HG02840 (cell line): ENCODE measurements at regions not wholly inside any gene's neighbourhood (a gene's known extent, or its start where the extent isn't known, plus 50 kb on each side); places are given as distances from the start of the nearest gene placed in this dataset.

Source experiments
- ATAC-seq: cut with Tn5 transposase; IDR thresholded peaks from one replicate; pipeline ENCODE4 v1.9.1; 2021; ENCODE audit warnings: mild to moderate bottlenecking, moderate library complexity, moderate number of reproducible peaks; ENCODE audit not compliant: unreplicated experiment, low FRiP score

DNA sequence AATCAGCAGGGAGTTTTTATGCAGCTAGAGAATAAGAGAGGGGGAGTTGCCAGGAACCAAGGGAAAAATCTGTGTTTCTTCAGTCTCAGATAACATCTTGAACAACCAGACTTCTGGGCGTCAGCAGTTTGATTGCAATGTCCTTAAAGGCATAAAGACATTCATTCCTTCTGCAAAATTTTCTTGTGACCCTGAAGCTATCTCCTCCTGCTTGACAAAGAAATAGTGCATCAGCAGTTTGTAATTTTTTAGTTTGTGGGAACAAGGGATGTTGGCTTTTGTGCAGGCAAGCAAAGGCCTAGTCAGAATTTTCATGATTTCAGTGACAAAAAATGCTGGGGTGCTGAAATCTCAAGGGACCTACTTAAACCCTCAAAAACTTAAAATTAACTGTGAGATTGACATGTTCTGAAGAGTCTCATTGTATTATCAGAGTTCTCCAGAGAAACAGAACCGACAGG, 125.8 kb upstream of the UNC5C start:
- ATAC-seq: no peak

DNA sequence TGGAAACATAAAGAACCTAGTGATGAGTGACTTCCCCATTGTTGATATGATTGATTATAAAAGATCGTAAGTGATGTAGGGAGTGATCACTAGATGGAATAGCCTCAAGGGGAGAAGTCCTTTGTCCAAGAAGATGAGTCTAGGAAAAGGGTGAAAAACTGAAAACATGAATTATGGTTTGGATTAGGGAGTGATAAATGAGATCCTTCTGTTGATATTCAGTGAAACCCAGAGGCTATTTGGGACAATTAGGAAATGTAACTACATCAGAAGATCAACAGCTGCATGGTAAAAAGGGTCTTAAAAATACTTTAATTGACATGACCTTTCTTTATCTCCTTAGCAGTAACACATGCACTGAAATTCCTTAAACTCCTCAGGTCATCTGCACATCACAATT, 124.0 kb upstream of the UNC5C start:
- no peak for ATAC-seq

DNA sequence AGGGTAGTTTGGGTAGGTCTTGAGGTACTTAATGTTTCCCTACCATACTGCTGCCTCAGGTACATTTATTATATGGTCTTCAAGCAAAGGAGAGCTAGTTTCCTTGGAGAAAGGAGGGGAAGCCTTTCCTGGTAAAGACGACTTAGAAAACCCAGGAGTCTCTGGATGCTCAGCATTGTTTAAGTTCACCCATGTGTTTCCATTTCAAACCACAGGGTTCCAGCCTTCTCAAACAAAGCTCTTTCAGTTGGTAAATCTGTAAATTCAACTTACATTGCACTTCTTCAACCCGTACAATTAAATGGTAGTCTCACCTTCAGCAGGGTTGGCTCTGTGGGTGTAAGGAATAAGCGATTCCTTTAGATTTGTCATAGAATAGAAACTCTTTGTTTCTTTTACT, 111.9 kb upstream of the UNC5C start:
- ATAC-seq: no peak

DNA sequence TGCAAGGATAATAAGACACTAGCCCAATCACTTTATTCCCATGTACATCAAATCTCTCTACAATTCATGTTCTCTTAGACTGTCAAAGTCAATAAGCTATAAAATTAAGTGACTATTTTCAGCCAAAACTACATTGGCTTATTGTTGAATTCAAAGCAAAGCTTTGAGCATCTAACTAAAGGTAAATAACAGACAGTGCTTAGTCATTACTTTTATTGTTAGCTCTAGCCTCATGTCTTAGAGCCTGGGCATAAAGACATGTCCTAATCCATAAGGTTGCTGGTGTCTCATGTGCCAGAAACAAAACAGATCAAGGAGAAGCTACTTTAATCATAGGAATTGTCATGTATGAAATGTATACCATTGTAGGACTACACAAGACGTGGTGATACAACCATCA, 103.1 kb upstream of the UNC5C start:
- no peak for ATAC-seq

DNA sequence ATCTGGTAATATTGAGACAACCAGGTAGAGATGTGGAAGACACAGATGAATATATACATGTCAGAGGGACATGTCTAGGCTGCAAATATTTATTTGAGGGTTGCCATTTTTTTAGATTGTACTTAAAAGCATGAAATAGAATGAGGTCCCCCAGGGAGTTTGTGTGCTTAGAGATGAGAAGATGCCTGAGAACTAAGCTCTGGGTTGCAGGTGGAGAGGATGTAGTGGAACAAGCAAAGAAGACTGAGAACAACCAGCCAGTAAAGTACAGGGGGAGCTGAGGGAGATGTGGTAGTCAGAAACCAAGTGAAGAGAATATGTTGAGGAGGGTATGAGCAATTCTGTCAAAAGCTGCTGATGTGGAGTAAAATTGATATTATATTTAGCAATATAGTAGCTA, 95.6 kb upstream of the UNC5C start:
- ATAC-seq: no peak

DNA sequence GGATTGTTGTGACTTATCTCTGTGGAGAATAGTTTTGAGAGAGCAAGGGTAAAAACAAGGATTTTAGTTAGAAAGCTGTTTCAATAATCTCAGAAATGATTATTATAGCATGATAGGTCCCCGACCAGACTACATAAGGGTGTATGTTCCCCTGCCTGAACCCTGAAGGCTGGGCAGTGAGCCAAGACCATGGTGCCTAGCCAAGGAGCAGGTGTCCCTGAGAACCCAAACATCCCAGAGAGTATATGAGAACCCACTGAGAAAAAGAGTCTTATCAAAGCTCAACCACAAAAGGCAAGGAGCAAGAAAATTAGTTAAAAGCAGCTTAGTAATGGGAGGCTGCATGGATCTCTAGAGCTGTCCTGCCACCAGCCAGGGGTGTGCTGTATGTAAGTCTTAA, 94.9 kb upstream of the UNC5C start:
- no peak for ATAC-seq

DNA sequence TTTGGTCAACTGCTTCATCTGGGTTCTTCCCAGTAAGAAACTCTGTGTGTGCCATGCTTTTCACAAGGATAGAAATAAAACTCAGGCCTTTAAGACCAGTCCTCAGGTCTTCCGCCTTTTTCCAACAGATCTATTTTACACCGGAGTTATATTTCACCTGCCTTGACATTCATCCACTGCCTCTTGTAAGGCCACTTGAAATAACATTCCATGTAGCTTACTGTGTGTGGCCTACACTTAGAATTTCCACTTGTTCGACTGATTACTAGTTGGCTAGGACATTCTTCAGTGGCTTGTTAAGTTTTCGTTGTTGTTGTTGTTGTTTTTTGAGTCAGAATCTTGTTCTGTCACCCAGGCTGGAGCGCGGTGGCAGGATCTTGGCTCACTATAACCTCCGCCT, 92.8 kb upstream of the UNC5C start:
- ATAC-seq: no peak

DNA sequence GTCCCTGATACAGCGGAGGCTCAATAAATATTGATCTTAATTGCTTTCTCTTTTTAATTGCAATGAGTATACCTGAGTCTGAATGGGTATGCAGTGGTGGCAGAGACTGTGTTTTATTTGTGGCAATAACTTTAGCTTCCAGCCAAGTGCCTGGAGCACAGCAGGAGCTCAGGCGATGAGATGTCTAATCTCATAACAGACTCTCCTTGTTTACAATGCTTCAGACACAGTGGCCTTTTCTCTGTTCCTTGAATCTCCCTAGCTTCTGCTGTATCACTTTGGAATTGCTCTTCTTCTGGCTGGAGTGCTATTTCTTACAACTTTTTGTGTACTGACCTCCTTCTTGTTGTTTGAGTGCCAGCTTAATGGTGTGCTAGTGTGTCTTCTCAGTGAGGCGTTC, 91.5 kb upstream of the UNC5C start:
- no peak for ATAC-seq

DNA sequence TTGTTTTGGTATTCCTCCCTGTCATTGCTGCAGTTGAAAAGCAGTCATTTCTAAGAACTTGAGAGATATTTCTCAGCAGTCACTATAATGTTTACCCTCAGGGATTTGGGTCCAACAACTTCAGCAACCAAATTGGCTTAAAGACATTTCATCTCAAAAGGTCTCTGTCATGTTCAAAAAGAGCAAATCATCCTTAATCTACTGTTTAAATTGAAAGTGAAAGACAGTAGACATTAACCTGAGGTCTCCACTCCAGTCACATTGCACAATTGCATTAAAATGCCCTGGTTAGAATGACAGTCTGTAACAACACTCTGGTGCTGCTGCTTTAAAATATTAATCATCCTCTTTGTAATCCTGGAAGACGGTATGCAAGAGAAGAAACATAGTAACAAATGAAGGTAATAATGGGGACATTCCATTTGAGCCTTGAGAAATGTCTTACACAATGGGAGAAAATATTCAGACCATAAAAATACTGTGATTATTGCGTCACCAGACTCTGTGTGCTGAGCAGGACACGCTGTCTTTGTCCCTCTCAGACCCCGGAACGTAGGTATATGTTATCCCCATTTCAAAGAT, 90.2 kb upstream of the UNC5C start:
- no peak for ATAC-seq

DNA sequence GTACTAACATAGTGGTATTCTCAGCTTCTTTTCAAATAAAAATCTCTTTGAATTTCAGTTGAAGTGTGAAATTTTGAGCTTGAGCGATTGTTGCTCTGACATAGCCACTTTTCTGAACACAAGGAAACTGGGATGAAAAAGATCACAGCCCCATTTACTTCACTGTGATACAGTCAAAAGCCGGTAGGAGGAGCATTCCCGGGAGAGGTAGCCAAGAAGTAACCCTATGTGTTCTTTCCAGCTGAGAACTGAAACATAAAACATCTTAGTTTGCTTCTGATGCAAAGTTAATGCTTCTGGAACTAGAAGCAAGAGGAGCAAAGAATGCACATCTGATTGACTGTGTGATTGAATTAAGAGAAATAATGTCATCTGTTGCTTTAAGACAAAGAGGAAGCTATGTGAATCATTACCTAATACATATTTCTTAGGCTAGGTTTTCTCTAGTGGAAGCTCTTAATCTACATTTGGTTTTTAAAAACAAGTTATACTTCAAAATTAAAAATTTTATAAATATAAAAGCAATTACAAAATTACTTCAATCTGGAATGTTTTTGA, 88.3 kb upstream of the UNC5C start:
- no peak for ATAC-seq

DNA sequence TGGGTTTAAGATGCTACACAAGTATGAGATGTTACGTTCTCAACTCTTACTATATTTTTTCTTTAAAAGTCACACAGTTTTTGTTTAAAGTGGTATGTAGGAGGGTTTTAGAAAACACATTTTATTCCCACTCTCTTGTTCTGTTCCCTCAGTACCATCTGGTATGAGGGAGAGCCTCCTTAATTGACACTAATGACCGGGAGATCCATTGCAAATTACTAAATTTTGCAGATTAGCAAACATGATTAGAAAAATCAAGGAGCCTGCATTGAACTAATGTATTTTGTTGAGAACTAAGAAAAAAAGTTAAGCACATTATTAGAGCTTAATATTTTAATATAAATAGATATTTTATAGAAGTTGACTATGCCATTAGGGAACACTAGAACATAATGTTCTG, 87.3 kb upstream of the UNC5C start:
- ATAC-seq: no peak

DNA sequence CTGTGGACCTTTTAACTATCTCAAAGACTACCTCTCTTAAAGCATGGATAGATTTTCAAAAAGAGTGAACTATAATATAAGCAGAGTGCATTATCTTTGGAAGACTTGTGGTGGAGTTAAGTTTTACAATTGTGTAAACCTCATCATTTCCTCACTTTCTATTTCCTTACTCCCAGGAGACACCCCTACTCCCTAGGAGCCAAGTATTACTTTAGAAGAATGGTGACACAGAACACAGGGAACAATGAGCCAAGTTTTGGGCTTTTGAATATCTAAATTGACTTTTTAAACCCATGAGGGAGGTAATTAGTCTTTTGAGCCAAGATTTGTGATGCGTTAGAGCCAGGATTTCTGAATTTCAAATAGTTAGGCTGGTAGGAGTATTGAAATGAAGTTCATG, 78.9 kb upstream of the UNC5C start:
- no peak for ATAC-seq

DNA sequence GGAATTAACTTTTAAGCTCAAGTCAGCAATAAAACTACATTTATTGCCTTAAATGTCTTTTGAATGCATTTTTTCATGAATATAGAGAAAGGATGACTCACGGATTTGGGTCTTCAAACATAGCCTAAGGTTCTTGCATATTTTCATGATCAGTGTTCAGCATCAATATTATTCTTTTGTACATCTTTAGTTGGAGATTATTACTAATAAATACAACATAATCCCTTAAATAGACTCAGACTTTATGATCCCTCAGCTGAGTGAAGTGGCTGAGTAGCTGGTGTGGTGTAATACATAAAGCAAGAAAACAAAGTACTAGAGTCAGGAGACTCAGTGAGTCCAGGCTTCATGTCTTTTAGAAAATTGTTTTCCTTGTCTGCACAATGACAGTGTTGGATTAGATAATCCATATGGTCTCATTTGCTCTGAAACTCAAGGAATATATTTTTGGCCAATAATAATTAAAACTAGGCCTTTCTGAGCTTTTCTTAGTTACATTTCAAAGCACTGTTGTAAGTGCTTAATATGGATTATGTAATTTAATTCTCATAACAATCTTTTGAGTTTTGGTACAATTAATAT, 78.3 kb upstream of the UNC5C start:
- no peak for ATAC-seq

DNA sequence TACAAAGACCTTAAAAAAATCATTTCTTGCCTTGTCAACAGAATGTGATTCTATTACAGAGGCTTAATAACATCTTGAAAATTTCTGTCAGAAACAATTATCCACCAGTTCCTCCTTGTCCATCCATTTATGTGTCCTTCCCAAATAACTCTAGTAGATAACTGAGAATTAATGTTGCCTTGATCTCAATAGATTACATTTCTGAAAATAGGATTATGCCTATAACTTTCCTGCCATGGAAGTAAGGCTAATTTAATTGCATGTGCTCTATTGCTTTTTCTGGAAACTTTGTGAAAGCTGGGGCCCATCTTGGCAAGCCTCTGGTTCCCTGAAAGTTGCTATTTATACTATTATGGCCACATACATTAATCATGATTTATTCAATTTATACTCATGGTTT, 76.2 kb upstream of the UNC5C start:
- ATAC-seq: no peak

DNA sequence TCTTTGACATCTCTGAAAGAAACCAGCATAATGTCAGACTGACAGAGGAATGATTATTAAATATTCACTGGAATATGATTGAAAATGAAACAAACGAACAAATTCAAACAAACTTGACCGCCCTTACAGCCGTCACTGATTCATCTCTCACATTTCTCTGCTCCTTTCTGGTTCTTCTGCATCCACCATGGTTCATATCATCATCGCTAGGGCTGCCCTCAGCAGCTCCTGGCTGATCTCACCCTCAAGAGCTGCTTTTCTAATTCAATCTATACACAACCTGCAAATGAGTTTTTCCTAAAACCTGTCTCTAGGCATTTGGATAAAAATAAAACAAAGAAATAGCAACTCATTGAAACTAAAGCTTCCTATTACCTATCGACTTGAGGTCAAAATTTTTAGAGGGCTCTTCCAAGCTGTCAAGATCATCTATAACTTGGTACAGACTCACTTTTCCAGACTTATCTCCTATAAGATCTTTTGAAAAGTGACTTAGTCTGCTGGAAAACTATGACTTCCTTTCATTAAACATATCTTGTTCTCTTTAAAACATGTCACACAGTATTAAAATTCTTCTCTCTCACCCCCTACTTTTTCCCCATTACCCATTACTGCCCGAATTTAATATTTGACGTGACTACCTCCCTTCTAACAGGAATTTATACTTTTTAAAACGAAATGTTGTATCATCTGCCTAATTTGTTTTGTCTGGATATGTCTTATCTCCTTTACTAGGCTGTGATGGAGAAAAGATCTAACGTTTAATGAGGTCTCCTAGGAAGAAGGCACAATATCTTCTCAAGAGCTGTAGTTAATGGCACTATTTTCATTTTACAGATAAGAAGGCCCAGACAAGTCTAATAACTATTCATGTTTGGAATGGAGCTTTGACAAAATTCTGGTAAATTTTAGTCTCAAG, 71.0 kb upstream of the UNC5C start:
- no peak for ATAC-seq

DNA sequence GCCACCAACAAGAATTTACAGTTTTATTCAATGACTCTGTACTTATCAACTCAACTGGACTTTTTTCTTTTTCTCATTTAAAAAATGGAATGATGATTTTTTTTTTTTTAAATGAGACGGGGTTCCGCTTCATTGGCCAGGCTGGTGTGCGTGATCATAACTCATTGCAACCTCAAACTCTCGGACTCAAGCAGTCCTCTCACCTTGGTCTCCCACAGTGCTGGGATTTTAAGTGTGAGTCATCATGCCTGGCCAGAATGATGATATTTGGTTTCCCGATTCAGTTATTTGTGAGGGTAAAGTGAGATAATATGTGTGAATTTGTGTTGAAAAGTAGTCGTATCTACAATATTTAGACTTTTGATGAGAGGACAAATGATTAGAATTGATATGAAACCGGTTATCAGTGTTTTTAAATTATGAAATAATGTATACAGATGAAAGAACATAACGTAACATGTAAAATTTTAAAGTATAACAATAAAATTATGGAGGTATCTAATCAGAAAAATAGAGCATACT, 66.0 kb upstream of the UNC5C start:
- ATAC-seq: no peak

DNA sequence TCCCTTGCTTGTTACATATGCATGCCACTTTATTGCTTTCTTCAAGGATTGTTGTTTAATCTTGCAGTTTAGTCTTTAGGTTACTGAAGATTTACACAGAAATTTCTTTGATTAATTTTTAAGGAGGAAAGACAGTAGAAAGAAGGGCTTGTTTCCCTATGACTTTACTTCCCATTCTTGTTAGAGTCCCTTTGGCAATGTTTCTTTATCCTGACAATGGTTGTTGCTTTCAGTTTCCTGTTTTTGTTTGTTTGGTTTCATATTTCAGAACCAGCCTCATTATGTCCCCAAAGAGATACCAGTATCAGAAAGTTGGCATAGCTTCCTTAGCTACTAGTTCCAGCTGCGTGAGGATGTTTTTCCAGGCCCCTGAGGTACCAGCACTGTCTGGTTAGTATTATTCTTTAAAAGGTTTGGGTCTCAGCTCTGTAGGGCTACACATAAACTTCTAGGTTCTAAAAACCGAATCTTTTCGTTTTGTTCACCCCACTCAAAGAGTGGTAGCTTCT, 61.3 kb upstream of the UNC5C start:
- no peak for ATAC-seq

DNA sequence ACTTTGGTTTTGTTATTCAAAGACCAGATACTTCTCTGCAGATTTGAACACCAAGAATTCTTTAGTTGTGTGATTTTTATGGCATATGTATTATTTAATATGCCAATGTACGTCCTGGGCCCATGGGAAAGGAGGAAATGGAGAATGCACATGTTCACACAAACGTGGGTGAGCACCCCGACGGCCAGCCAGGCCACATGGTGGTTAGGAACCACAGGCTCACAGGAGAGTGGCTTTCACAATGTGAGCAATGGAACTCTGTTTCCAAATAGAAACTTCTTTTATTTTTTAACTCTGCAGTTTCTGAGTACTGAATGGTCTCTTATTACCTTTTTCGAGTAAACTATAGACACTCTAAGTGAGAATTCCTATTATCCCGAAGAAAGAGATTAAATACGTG, 58.0 kb upstream of the UNC5C start:
- no peak for ATAC-seq

DNA sequence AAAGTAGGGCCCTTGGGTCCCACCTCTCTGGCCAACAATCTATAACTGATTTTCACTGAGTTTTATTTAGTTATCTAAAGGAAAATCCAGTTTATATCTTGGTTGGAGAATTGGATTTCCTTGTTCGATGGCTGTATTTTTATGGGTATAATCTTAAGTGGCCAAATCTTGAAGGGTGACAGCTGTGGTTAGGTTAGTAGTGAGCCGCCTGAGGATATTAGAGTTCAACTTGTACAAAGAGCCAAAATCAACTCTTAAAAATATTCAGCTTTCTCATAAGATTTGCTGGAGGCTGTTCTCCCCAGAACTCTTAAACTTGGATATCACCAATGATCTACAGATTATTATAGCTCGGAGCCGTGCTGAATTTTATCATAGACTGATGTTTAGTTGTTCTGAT, 54.6 kb upstream of the UNC5C start:
- no peak for ATAC-seq

DNA sequence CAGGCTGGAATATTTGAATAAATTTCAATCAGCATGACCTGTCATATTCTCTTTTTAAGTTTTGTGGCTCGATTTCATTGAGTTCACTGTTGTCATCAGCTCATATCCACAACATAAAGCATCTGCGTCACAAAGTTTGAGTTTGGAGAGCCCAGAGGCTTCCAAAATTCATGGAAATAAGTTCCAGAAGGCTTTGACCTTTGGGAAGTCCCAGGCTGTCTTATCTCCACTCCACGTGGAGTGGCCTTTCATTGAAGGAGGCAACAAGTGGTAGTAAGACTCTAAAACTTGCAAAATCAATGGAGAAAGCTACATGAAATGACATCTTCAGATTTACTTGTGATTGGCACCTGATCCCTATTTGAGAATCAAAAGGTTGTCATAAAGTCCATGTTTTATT, 54.1 kb upstream of the UNC5C start:
- no peak for ATAC-seq

DNA sequence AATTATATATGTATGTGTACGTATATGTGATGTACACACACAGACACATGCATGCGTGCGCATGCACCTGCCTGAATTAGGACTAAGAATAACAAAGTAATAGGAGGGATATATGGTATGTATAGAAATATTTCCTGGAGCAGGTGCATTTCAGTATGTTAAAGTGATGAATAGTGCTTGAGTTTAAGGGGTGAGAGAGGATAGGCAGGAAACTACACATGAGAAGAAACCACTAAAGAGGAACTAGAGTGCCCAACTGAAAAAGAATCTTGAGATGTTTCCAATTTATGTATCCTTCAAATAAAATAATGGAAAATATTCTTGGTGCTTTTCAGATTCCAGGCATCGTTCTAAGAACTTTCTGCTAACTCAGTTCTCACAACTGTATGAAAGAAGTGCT, 52.6 kb upstream of the UNC5C start:
- ATAC-seq: no peak
